GM19463 (cell line): ENCODE measurements at regions not wholly inside any gene's neighbourhood (a gene's known extent, or its start where the extent isn't known, plus 50 kb on each side); places are given as distances from the start of the nearest gene placed in this dataset.

Experiments used
- ATAC-seq: cut with Tn5 transposase; IDR thresholded peaks from one replicate; pipeline ENCODE4 v1.9.1; 2021; ENCODE audit warnings: mild to moderate bottlenecking, moderate library complexity; ENCODE audit not compliant: unreplicated experiment

- ATAC-seq = no peak
These were observed 672.8 kb upstream of the ID2 start for GRCh38 chr2:8009010-8009597.

- no peak for ATAC-seq
These were observed 665.8 kb upstream of the ID2 start for GRCh38 chr2:8015848-8016600.

DNA sequence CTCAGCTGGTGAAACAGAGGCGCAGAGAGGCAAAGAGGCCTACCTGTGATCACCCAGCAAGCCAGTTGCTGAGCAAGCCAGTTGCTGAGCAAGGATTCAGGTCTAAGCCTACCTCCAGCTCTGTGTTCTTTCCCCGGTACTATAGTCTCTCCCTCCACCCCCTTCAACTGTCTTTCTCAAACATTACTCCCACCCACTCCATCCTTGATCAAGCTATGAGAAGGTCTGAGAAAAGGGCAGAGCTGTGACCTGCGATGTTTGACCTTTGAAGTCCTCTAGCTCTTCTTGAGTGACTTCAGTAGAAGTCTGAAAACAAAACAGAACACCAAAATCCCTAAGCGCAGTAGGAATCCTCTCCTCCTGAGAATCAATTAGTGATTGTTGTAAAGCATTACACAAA, 665.2 kb upstream of the ID2 start:
- ATAC-seq = no peak

DNA sequence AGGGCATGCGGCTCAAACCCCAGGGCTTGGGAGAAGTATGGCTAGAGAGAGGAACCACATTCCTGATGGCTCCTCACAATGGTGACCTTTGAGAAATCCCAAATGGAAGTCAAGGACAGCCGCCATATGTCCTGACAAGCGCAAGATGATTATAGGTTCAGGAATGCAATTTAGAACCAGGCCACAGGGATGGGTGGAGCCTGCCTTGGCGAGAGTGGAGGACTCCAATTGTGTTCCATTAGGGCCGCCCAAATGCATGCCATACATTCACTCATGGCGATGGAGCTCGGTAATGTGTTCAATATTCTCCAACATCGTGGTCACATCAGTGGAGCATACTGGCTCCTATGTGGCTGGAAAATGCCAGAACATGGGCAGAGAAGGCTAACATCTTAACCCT, 662.9 kb upstream of the ID2 start:
- no peak for ATAC-seq

GRCh38 chr2:8019934-8020333, 661.9 kb upstream of the ID2 start:
- no peak for ATAC-seq

DNA sequence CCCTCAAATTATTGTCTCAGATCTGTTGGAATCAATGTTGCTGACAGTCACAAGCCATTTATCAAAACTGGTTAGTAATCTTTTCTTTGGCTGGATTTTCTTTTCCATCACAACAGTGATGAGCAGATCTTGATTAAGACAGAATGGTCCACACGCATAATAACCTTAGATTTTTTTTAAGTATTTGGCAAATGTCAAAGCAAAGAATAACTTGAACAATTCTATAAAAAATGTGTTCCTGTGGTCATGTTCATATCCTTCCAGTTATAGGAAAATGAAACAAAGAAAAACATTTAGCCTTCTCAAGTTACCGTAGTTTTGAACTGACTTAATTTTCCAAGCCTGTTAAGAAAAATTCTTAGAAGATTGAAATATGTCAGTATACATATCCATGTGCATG, 659.9 kb upstream of the ID2 start:
- ATAC-seq = no peak

DNA sequence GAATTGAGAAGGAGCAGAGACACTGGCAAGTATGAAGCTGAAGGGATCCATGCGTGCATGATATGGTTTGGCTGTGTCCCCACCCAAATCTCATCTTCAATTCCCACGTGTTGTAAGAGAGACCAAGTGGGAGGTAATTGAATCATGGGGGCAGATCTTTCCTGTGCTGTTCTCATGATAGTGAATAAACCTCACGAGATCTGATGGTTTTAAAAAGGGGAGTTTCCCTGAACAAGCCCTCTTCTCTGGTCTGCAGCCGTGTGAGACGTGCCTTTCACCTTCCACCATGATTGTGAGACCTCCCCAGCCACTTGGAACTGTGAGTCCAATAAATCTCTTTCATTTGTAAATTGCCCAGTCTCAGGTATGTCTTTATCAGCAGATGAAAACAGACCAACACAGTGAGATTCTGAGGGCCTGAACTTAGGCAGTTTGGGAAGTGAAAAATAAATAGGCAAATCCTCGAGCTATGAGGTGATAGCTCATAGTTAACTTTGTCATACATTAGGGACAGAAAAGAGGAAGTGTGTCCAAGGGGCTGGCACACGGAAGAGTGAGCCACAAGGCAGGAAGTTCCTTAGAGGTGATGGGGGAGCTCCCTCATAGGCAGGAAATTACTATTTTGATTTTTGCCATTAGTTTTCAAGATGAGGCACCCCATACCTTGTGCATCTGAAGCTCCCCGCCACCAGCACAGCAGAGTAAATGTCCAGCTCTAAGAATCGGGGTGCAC, 658.8 kb upstream of the ID2 start:
- peak; percentile 82 for ATAC-seq

DNA sequence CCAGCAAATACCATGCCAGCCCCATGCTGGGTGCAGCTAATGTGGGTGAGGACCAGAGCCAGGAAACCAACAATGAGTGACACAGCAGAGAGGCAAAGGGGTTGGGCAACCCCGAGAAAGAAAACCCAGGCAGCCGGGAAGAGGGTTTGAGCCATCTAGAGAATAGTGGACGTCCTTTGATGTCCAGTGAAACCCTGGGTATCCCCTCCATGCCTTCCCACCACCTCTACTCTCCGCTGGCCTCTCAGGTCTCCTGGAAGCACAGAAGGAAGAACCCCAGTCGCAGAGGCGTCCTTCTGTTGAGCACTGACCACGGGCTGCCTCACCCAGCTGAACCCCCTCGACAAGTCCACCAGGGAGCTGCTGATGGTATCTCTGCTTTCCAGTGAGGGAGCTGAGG, 657.4 kb upstream of the ID2 start:
- no peak for ATAC-seq

GRCh38 chr2:8026381-8026780, 655.5 kb upstream of the ID2 start:
- ATAC-seq = no peak

- ATAC-seq = no peak
These were observed 654.5 kb upstream of the ID2 start for GRCh38 chr2:8027387-8027786.

GRCh38 chr2:8028036-8028435, 653.8 kb upstream of the ID2 start:
- ATAC-seq = no peak

DNA sequence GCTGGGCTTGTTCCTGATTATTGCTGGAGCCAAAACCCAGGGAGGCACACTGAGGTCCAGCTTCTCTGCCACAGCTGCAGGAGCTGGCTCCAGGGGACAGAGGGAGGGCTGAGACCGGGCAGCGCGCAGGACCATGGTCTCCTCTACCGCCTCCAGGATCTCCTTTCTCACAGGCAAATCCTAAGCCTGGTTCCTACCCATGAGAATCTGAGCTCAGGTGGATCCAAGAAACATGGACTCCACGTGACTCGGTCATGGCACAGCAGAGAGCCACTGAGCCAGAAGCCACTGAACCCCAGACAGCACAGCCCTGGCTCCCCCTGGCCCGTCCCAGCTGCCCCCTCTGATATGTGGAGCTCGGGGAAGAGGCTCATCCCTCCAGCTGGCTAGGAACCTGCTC, 653.4 kb upstream of the ID2 start:
- ATAC-seq = no peak

- ATAC-seq = no peak
These were observed 652.9 kb upstream of the ID2 start for GRCh38 chr2:8028981-8029380.

DNA sequence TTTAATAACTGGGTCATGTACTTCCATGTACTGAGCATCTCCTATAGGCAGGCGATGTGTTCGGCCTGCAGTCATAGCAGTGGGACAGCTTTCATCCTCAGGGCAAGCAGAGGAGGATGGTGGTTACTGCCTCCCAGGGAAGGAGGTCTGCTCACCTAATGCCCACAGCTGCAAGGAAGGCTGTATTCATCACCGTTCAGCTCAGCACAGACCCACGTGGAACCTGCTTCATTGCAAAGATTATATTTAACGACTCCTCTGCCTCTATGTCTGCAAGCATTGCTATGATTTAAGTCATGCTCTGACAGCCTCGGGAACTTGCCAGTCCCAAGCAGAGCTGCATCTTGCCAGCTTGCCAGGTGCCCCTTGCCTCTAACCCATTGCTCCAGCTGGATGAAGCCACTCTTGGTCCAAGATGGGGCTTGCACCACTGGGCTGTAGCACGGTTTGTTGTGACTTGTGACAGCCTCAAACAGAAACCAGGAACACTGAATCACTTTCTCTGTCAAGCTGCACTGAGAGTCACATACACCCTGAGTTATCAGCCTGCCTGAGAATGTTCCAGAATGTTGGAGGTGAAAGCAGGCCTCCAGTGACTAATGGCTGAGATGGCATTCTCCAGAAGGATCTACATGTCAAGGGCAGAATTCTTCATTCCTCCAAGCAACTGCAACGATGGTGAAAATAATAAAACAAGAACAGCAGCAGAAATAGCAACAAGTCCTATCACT, 651.1 kb upstream of the ID2 start:
- no peak for ATAC-seq

DNA sequence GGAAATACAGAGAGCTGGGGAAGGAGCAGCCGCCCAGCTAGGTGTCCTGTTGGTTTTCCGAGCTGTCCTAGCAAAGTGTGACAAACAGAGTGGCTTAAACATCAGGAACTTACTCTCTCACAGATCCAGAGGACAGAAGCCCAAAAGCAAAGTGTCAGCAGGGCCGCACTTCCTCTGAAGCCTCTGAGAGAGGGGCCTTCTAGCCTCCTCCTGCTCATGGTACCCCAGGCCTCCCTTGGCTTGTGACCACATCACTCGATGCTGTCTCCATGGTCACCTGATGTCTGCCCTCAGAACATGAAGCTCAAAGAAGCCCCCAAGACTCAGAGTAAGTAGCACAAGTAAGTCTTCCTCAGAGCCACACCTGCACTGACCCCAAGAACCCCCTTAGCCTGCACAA, 650.5 kb upstream of the ID2 start:
- ATAC-seq = no peak

- no peak for ATAC-seq
These were observed 648.2 kb upstream of the ID2 start for GRCh38 chr2:8033546-8034096.

- ATAC-seq = no peak
These were observed 645.5 kb upstream of the ID2 start for GRCh38 chr2:8036366-8036765.

GRCh38 chr2:8039732-8040131, 642.1 kb upstream of the ID2 start:
- no peak for ATAC-seq

- no peak for ATAC-seq
These were observed 638.6 kb upstream of the ID2 start for GRCh38 chr2:8043295-8043694.

GRCh38 chr2:8044046-8044594, 637.7 kb upstream of the ID2 start:
- ATAC-seq = no peak

GRCh38 chr2:8045081-8045614, 636.7 kb upstream of the ID2 start:
- ATAC-seq = no peak
